ENCODE measurements at regions not wholly inside any gene's neighbourhood (a gene's known extent, or its start where the extent isn't known, plus 50 kb on each side); places are given as distances from the start of the nearest gene placed in this dataset.

- TF ChIP-seq CTCF (IDR thresholded peaks at IDR 0.05) (no peak), POLR2A (IDR thresholded peaks at IDR 0.05) (no peak)
Measured at GRCh38 chr4:135941671-135942070, 1590.6 kb downstream of the PCDH18 start.
